CD1c-positive myeloid dendritic cell (primary cell): ENCODE measurements at regions not wholly inside any gene's neighbourhood (a gene's known extent, or its start where the extent isn't known, plus 50 kb on each side); places are given as distances from the start of the nearest gene placed in this dataset.
"Not testable (repeated sequence)": the region's sequence is repeated elsewhere in the genome, so short reads cannot be mapped to it uniquely, and the experiment has no call there.

Source experiments
- DNase-seq: peaks from one replicate; pipeline ENCODE4 v3.0.0-alpha.2; 2016; ENCODE audit errors: extremely low spot score

DNA sequence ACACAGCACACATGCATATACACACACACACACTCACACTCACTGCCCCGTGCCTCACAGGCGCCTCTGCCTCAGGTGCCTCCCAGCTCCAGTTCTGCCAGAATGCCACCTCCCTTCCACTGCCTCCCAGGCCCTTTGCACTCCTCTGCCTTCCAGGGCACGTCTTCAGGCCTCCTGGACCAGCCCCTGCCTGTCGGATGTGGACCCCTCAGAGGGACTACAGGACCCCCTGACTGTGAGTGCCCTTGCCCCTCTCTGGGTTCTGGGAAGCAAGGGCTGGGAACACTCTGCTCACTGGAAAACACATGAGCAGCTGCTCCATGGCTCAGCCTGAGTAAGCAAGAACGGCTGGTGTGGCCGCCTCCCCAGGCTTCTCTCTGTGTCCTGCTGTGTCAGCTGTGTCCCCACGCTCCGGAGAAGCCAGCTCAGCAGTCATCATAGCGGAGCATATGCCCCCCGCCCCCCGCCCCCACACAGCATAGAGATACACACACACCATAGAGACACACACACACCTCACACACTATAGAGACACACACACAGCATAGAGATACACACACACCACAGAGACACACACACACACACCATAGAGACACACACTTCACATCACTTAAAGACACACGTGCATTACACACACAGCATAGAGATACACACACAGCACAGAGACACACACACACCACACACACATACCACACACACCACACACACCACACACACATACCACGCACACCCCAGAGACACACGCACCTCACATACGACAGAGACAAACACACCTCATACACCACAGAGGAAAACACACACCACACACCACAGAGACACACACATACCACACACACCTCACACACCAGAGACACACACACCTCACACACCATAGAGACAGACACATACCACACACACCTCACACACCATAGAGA lies 271.3 kb downstream of the CYRIA start:
- no peak for DNase-seq

DNA sequence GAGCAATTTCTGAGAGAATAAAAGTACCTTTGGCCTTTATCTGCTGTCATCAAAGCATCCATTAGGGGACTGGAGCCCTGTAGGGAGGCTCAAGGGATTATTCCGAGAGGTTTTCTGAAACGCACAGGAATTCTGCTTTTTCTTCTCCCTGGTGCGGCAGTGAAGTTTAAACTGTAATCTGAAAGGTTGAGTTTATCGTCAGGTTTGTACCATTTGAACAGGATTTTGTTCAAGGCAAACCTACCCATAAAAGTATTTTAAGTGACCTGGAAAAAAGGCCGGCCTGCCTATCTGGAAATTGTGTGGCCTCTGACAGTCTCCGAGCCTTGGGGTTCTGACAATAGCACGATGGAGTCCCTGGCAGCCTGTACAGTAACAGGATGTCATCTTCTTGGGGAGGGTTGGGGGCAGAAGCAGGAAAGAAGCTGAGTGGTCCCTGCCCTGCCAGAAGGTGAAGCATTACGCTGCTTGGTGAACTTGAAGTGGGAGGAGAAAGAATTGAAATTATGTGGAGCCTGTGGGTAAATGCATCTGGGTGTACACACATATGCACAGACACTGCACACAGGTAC lies 272.0 kb downstream of the CYRIA start:
- DNase-seq: no peak

DNA sequence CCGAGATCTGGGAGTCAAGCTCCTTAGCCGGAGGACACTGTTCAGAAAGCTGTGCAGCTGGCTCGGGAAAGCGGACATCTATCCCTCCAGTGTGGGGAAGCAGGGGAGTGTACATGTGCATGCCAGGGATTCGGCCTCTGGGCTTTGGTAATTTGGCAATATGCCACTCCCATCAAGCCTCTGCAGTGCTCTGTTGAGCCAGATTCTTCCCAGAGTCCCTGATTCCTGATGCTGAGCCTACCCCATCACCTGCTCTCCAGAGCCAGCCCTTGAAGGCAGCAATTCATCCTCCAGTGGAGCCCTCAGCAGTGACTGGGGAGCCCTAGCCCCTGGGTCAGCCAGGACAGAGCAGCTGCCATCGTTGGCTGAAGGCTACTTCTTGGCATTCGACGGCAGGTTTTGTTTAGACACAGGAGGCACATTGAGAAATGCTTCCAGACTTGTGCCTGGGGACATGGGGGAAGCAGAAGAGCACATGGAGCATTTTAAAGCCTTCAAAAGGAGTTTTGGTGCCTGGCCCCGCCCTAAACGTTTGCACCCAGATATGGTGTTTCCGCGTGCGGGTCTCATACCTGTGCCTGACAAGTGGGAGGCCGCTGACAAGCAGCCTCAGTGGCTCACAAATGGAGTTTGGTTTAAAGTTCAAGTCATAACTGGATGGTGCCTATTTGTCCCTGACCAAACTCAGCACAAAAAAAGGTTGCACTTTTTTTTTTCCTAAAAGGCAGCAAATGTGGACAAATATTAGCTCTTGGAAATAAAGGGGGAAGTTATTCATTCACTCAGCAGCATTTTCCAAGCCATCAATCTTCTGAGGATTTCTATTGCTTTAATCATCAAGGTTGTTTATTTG lies 272.8 kb downstream of the CYRIA start:
- DNase-seq: no peak

DNA sequence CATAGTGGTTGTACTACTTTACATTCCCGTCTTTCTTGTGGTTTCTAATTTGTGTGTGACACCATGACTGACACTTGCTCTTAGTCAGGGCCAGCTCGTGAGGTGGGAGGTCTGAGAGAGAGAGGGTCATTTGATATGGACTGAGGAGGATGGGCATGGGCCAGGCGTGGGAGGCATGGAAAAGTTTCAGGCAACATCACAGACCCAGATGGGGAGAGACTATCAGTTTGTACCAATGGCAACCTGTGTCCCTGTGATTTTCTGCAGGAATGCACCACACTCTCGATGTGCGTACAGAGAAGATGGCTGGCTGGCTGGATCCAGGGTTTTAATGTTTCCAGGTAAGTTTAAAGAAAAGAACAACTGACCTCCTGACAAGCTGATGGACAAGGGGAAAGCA lies 273.6 kb downstream of the CYRIA start:
- DNase-seq: no peak

DNA sequence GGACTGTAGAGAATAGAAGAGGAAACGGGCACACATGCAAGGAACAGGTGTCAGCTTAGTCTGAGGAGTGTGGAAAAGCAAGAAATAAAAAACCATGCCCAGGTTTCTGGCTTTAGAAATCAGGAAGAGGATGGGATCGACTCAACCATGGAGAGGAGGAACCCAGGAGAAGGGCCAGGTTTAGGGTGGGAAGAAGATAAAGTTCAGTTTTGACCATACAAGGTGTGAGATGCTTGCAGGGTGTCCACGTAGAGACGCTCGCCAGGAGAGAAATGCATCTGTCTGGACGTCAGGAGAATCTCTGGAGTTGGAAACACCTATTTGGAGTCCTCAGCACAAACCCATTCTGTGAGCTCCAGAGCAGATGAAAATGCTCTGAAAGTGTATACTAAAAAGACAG lies 275.1 kb downstream of the CYRIA start:
- DNase-seq: no peak

DNA sequence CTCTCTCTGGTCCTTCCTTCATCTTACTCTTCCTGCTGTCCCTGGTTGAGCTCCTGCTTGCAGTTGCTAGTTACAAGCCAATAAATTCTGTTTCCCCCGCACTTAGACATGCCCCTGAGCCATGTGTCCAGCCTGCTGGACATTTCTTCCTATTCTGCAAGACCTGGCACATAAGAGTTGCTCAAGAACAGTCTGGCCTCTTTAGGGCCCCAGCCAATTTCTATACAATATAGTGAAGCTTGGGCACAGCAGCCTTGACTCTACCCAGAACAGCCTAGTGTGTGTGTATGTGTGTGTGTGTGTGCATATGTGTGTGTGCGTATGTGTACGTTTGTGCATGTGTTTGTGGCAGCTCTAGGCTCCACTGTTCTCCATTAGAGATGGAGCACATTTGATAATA lies 276.0 kb downstream of the CYRIA start:
- no peak for DNase-seq

DNA sequence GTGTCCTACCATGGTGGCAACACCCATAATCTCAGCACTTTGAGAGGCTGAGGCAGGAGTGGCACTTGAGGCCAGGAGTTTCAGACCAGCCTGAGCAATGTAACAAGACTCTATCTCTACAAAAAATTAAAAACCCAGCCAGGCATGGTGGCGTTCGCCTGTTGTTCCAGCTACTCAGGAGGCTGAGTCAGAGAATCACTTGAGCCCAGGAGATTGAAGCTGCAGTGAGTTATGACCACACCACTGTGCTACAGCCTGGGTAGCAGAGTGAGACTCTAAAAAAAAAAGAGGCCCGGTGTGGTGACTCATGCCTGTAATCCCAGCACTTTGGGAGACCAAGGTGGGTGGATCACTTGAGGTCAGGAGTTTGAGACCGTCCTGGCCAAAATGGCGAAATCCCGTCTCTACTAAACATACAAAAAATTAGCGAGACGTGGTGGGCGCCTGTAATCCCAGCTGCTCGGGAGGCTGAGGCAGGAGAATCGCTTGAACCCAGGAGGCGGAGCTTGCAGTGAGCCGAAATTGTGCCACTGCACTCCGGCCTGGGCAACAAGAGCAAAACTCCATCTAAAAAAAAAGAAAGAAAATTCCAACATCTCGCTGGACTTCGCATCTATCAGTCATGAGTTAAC lies 277.3 kb downstream of the CYRIA start:
- not testable (repeated sequence) for DNase-seq

DNA sequence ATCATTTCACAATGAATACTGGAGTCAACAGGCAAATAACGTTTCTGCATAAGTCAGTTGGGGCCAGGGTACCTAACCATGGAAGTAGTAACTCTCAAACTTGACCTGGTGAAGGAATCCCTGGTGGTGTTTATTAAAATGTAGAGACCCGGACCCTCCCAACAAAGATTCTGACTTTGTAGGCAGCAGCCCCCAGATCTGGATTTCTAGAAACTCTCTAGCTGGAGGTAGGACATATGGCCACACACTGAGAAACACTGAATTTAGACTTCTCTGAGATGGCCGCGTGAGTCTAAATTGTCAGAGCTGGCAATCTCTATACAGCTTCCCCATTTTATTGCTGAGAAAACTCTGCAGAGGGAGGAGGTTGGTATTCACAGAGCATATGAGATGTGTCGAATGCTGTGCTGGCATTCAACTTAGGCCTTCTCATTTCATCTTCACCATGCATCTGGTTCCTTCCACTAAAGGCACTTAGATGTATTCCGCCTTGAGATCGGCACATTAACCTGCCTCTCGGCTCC lies 278.1 kb downstream of the CYRIA start:
- DNase-seq: no peak

DNA sequence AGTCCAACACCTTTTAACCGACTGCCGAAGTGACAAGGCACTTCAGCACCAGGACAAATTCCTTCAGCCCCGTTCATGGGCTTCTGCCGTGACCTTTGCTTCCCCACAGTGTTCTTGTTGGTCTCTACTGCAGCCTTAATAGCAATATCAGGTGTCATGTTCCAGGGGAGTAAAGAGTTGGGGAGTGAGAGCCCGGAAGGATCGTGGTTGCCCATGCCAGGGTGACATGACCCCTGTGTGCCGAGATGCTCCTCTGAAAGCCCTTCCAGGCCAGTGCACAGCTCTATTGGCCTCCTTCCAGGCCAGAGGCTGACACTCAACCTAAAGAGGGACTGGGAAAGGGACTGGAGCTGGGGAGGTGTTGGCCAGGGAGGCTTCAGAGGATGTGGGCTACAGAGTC lies 279.2 kb downstream of the CYRIA start:
- DNase-seq: no peak

DNA sequence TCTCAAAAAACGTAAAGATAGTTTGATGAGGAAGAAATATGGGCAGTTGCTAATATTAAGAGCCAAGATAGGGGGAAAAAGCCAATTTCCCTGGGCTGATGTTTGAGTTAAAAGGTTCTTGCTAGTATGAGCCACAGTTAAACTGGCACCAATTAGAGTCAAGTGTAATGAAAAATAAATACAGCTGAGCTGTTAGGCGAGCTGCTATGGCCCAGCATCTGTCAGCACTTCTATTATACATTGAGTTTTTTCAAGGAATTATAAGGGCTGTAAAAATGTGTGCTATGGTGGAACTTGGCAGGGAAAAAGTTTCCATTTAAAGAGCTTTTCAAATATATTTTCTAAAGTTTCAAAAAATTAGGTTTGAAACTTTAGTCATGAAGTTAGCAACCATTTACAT lies 279.6 kb downstream of the CYRIA start:
- no peak for DNase-seq

DNA sequence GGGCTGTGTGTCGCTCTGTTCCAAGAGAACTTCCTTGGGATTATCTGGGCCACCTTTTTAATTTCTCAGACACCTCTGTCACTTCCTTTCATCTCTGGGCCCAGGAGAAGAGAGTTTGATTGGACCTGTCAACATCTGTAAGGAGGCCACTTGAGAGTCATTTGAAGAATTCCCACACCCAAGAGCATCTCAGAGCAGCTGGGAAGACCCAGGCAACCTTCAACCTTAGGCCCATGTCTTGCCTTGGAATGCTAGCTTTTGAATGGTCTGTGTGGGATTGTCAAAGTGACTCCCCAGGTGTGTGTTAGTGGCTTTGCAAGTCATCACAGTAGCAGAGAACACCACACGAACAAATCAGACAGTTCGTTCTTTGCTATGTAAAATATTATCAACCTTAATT lies 280.3 kb downstream of the CYRIA start:
- no peak for DNase-seq

DNA sequence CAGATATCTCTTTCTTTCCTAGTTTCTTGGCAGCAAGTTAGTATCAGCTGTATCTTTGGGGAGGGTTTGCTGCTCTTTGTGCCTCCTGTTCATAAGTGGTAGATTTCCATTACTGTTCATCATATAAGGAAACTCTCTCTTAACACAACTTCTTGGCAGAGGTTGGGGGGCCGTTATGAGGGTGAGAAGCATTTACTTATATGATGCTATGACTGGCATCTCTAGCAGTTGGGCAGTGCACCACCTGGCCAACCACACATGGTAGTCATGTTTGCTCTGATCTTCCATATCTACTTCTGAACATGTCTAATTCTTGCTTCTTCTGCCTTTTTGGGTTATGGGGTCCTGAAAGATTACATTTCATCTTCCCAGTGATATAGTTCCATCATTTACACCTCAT lies 282.2 kb downstream of the CYRIA start:
- DNase-seq: no peak

DNA sequence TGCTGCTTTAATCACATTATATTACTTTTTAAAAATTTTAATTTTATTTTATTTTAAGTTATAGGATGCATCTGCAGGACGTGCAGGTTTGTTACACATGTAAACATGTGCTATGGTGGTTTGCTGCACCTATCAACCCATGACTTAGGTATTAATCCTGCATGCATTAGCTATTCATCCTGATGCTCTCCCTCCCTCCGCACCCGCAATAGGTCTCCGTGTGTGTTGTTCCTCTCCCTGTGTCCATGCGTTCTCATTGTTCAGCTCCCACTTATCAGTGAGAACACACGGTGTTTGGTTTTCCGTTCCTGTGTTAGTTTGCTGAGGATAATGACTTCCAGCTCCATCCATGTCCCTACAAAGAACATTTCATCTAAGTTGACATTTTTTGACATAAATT lies 283.2 kb downstream of the CYRIA start:
- no peak for DNase-seq

DNA sequence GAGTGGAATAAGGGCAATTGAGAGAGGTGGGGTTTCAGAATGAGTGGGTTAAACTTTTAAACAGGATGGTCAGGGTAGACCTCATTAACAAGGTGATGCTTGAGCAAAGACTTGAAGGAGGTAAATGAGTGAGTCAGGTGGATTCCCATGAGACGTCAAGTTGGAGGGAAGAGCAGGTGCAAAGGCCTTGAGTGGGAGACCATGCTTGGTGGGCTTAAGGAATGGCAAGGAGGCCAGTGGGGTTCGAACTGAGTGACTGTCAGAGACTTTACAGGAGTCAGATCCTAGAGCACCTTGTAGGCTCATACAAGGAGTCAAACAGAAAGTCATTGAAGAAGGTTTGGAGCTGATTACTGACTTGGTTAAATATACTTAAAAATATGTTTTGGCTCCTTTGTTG lies 284.1 kb downstream of the CYRIA start:
- DNase-seq: no peak

DNA sequence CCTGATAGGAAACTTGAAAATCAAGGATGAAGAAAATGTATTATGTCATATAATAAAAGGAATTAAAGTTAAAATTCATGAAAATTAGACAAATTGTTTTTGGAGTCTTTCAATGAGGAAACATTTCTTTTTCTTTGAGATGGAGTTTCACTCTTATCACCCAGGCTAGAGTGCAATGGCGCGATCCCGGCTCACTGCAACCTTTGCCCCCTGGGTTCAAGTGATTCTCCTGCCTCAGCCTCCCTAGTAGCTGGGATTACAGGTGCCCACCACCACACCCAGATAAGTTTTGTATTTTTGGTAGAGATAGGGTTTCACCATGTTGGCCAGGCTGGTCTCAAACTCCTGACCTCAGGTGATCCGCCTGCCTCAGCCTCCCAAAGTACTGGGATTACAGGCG lies 285.7 kb downstream of the CYRIA start:
- not testable (repeated sequence) for DNase-seq

DNA sequence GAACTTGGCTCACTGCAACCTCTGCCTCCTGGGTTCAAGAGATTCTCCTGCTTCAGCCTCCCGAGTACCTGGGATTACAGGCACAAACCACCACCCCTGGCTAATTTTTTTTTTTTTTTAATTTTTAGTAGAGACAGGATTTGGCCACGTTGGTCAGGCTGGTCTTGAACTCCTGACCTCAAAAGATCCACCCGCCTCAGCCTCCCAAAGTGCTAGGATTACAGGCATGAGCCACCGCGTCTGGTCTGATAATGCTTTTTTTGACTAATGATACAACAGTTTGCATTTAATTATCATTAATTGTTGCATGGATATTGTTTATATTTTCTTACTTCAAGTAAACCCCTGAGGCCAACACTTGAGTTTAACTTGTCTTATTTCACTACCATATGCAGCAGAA lies 286.6 kb downstream of the CYRIA start:
- not testable (repeated sequence) for DNase-seq

DNA sequence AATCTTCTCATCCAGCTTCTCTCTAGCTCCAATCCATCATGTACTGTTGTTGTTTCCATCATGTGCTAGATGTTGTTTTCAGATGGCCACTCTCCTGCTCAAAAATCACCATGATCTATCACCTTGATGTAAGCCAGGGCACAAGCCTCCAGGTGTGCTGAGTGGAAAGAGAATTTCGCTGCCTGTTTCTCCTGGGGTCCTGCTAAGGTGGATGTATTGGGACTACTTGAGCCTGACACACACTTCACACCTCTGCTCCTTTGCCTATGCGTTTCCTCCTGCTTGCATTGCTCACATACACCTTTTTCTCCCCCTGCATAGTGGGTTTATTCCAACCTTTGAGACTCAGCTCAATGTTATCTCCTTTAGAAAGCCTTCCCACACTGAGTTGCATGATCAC lies 287.6 kb downstream of the CYRIA start:
- DNase-seq: no peak

DNA sequence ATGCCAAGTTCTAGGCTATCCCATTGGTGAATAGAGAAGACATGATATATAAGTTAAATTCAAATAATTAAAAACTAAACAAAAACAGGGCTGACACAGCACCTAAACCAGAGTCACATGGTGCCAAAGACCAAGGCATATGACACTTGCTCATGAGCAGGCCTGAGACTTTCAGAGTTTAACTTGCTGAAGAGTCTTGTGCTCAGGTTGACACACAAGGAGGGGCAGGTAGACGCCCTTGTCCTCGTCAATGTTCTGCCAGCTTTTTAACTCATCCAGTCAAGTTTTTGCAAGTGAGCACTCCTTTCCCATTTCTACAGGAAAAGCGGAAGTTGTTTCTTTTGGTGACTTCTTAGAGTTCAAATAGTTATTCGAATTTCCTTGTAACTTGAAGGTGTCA lies 289.7 kb downstream of the CYRIA start:
- no peak for DNase-seq

DNA sequence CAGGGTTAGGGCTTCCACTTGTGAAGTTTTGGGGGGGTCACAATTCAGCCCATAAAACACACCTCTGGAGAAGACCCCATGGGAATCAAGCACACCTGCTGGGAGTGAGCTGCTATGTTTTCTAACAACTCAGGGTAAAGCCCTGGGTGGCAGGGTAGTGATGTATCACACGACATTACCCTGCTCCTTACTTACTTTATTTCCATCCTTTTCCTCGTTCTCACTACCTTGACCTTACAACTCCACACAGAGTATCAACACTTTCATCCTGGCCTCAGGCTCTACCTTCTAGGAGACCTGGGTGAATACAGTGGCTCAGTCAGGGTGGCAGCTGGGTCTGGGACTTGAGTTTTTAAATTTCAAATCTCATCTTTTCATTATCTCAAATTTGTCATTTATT lies 290.3 kb downstream of the CYRIA start:
- no peak for DNase-seq

DNA sequence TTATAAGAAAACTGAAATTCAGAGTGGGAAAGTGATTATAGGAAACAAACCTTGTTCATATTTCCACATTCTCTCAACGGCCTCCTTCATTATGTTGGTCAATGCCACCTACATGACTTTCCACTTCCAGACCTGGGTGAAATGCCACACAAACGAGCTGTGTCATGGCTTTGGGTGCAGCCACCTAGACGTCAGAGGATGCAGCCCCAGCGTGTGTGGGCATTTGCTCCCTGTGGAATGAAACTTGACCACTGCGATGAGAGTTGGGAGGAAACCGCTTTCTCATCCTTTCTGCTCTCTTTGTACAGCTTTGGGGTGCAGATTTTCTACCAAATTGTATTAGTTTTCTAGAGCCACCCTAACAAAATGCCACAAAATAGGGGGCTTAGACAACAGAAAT lies 291.0 kb downstream of the CYRIA start:
- DNase-seq: no peak

DNA sequence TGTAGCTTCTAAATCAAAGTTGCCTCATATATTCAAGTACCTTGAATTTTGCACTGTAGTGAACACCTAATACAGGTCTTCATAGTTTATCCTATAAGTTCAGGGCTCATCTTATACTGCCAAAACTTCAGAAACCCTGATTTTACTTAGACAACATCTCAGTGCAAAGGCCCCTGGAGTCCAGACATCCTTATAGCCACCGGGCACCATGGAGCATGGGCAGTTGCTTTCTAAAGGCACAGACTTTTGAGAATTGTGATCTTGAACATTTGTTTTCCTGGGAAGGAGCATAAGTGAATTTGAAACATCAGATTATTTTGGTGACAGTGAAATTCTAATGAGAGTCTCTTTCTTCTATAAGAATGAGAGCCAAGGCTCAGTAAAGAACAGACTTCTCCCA lies 292.3 kb downstream of the CYRIA start:
- no peak for DNase-seq

DNA sequence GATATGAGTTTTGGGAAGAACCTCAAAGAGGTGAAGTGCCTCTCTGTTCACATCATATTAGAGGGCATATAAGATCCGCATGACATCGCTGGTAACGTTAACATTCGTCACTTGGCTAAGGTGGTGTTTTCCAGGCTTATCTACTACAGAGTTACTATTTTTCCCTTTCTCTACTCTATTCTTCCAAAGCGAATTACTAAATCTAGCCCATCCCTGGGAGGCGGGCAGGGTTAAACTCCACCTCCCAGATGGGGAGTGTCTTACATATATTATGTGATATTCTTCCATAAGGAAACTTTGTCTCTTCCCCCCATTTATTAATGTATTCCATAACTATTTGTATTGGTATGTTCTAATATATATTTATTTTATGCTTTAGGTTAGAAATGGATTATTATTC lies 293.9 kb downstream of the CYRIA start:
- DNase-seq: no peak
